Tibial nerve (tissue), 4 donors: ENCODE measurements at regions not wholly inside any gene's neighbourhood (a gene's known extent, or its start where the extent isn't known, plus 50 kb on each side); places are given as distances from the start of the nearest gene placed in this dataset.

Experiments used
- DNase-seq, 2 donors: peaks; one replicate each; pipeline ENCODE4 v3.0.0-alpha.2; 2019; ENCODE audit warnings: low spot score in 2 of 2
- H3K27ac ChIP-seq, 4 donors: fragments of 200-600 bp; sonication (generic) in 3 of 4; one replicate each; pipeline ENCODE4 v1.5.1; 2017 to 2019; ENCODE audit warnings: mild to moderate bottlenecking in 1 of 4
- H3K27me3 ChIP-seq, 2 donors: fragments of 200-600 bp; sonication (generic) in 1 of 2; one replicate each; pipeline versions ENCODE4 v1.5.1 to v1.6.0; 2017 to 2019
- H3K36me3 ChIP-seq, 3 donors: fragments of 200-600 bp; sonication (generic); one replicate each; pipeline ENCODE4 v1.5.1; 2018 to 2019
- H3K4me1 ChIP-seq, 4 donors: fragments of 200-600 bp; sonication (generic) in 3 of 4; one replicate each; pipeline ENCODE4 v1.5.1; 2017 to 2019
- H3K4me3 ChIP-seq, 4 donors: fragments of 200-600 bp; sonication (generic) in 3 of 4; one replicate each; pipeline ENCODE4 v1.5.1; 2017 to 2019; ENCODE audit warnings: mild to moderate bottlenecking in 1 of 4, moderate library complexity in 1 of 4
- H3K9me3 ChIP-seq, 4 donors: fragments of 200-600 bp; sonication (generic) in 3 of 4; one replicate each; pipeline ENCODE4 v1.5.1; 2017 to 2019
- CTCF ChIP-seq, 5 experiments: fragments of 200-600 bp in 3 of 5; fragments of 450-650 bp in 2 of 5; sonication (generic) in 3 of 5; IDR thresholded peaks; one replicate each; pipeline ENCODE4 v1.5.1; 2016 to 2019; ENCODE audit warnings: antibody characterized with exemption in 5 of 5, mild to moderate bottlenecking in 3 of 5, moderate library complexity in 2 of 5
- EP300 ChIP-seq, 2 donors: sonication (generic); formaldehyde crosslinking; IDR thresholded peaks; one replicate each; pipeline ENCODE4 v1.6.1; 2017; ENCODE audit warnings: antibody characterized with exemption in 2 of 2, mild to moderate bottlenecking in 1 of 2
- POLR2A ChIP-seq, 2 donors: fragments of 450-650 bp; IDR thresholded peaks; one replicate each; pipeline ENCODE4 v1.6.1; 2017; ENCODE audit warnings: antibody characterized with exemption in 2 of 2, mild to moderate bottlenecking in 2 of 2, moderate library complexity in 2 of 2
- WGBS, 2 donors: methylation state at CpG; one replicate each; pipeline ENCODE4 v1.1.5; 2018; 5-methylcytosine and 5-hydroxymethylcytosine counted together

GRCh38 chr12:23217158-23217557 is 592.2 kb downstream of the ETNK1 start:
- Histone ChIP-seq H3K27ac (no peak overlapping the region), H3K27me3 (no peaks in the 10 kb centered on the region), H3K4me1 (peaks cover 0 to 2% (median 0%) of the 10 kb centered on the region in 4 donors), H3K4me3 (no peak overlapping the region), H3K9me3 (peaks cover 0 to 33% (median 2%) of the 10 kb centered on the region in 4 donors), H3K36me3 (no peaks in the 10 kb centered on the region)
- DNase-seq: no peak
- TF ChIP-seq EP300 (IDR thresholded peaks at IDR 0.05): no peak
- no peak for TF ChIP-seq CTCF (IDR thresholded peaks at IDR 0.05)
- TF ChIP-seq POLR2A (IDR thresholded peaks at IDR 0.05): no peak

GRCh38 chr12:23217667-23218066 is 592.7 kb downstream of the ETNK1 start:
- Histone ChIP-seq H3K4me1 (no peaks in the 10 kb centered on the region), H3K27ac (no peak overlapping the region), H3K27me3 (no peaks in the 10 kb centered on the region), H3K36me3 (no peaks in the 10 kb centered on the region), H3K4me3 (no peak overlapping the region), H3K9me3 (peaks cover 0 to 33% (median 2%) of the 10 kb centered on the region in 4 donors)
- no peak for DNase-seq
- WGBS, 2 donors: 65 to 71% methylated on average over 2 of the region's 2 CpGs
- TF ChIP-seq POLR2A (IDR thresholded peaks at IDR 0.05): no peak
- TF ChIP-seq EP300 (IDR thresholded peaks at IDR 0.05): no peak
- no peak for TF ChIP-seq CTCF (IDR thresholded peaks at IDR 0.05)

GRCh38 chr12:23221066-23221465 is 596.1 kb downstream of the ETNK1 start:
- no peak overlapping the region for H3K27ac ChIP-seq
- H3K36me3 ChIP-seq: no peaks in the 10 kb centered on the region
- no peaks in the 10 kb centered on the region for H3K4me1 ChIP-seq
- no peak overlapping the region for H3K4me3 ChIP-seq
- H3K27me3 ChIP-seq: no peaks in the 10 kb centered on the region
- peaks cover 0 to 9% (median 0%) of the 10 kb centered on the region in 4 donors for H3K9me3 ChIP-seq
- DNase-seq: no peak
- WGBS, 2 donors: 74 to 79% methylated on average over 4 of the region's 4 CpGs
- TF ChIP-seq POLR2A (IDR thresholded peaks at IDR 0.05): no peak
- no peak for TF ChIP-seq CTCF (IDR thresholded peaks at IDR 0.05)
- TF ChIP-seq EP300 (IDR thresholded peaks at IDR 0.05): no peak

GRCh38 chr12:23221926-23222325 is 597.0 kb downstream of the ETNK1 start:
- H3K4me1 ChIP-seq: no peaks in the 10 kb centered on the region
- H3K36me3 ChIP-seq: no peaks in the 10 kb centered on the region
- H3K27ac ChIP-seq: no peak overlapping the region
- WGBS, 2 donors: 45 to 53% methylated on average over 1 of the region's 1 CpG
- TF ChIP-seq EP300 (IDR thresholded peaks at IDR 0.05): no peak
- no peak for TF ChIP-seq POLR2A (IDR thresholded peaks at IDR 0.05)
- no peak for TF ChIP-seq CTCF (IDR thresholded peaks at IDR 0.05)
- DNase-seq: no peak
- H3K4me3 ChIP-seq: no peak overlapping the region
- H3K27me3 ChIP-seq: no peaks in the 10 kb centered on the region
- peaks cover 0 to under 1% (median 0%) of the 10 kb centered on the region in 4 donors for H3K9me3 ChIP-seq

- Histone ChIP-seq H3K4me1 (no peaks in the 10 kb centered on the region), H3K36me3 (no peaks in the 10 kb centered on the region), H3K4me3 (no peak overlapping the region), H3K9me3 (no peaks in the 10 kb centered on the region), H3K27ac (no peak overlapping the region), H3K27me3 (no peaks in the 10 kb centered on the region)
- 68 to 70% methylated on average over 3 of the region's 3 CpGs for WGBS, 2 donors
- TF ChIP-seq POLR2A (IDR thresholded peaks at IDR 0.05): no peak
- TF ChIP-seq CTCF (IDR thresholded peaks at IDR 0.05): no peak
- TF ChIP-seq EP300 (IDR thresholded peaks at IDR 0.05): no peak
- no peak for DNase-seq
Measured at GRCh38 chr12:23222801-23223200, 597.8 kb downstream of the ETNK1 start.
